ENCODE measurements at regions not wholly inside any gene's neighbourhood (a gene's known extent, or its start where the extent isn't known, plus 50 kb on each side); places are given as distances from the start of the nearest gene placed in this dataset.

- CTCF ChIA-PET: no interaction called here
- no peak overlapping the region for H3K27ac Mint-ChIP-seq
- H3K27me3 Mint-ChIP-seq (ENCODE audit: low read depth): no peaks in the 10 kb centered on the region
- DNase-seq: no peak
- H3K4me3 Mint-ChIP-seq: no peak overlapping the region
- H3K4me1 Mint-ChIP-seq (ENCODE audit: low read depth): no peaks in the 10 kb centered on the region
- intact Hi-C loops (cut with micrococcal nuclease): no loop called here
- peaks cover 7% of the 10 kb centered on the region for H3K9me3 Mint-ChIP-seq
- H3K36me3 Mint-ChIP-seq (ENCODE audit: low read depth): no peaks in the 10 kb centered on the region
Observed at GRCh38 chr2:79388024-79388423, 124.8 kb upstream of the CTNNA2 start.

GRCh38 chr2:79387431-79387830 is 125.4 kb upstream of the CTNNA2 start:
- CTCF ChIA-PET: no interaction called here
- no peaks in the 10 kb centered on the region for H3K36me3 Mint-ChIP-seq (ENCODE audit: low read depth)

GRCh38 chr2:79383681-79384080 is 129.2 kb upstream of the CTNNA2 start:
- DNase-seq: no peak
- Mint-ChIP-seq H3K36me3 (ENCODE audit: low read depth) (no peaks in the 10 kb centered on the region), H3K27me3 (ENCODE audit: low read depth) (no peaks in the 10 kb centered on the region), H3K27ac (no peak overlapping the region), H3K4me1 (ENCODE audit: low read depth) (no peaks in the 10 kb centered on the region), H3K4me3 (no peak overlapping the region), H3K9me3 (peaks cover 9% of the 10 kb centered on the region)
- intact Hi-C loops (cut with micrococcal nuclease): no loop called here
- CTCF ChIA-PET: no interaction called here

More at GRCh38 chr2:79387431-79387830, 125.4 kb upstream of the CTNNA2 start:
- no peak for DNase-seq
- H3K4me3 Mint-ChIP-seq: no peak overlapping the region
- no peaks in the 10 kb centered on the region for H3K27me3 Mint-ChIP-seq (ENCODE audit: low read depth)
- H3K9me3 Mint-ChIP-seq: peaks cover 8% of the 10 kb centered on the region
- no peaks in the 10 kb centered on the region for H3K4me1 Mint-ChIP-seq (ENCODE audit: low read depth)
- intact Hi-C loops (cut with micrococcal nuclease): no loop called here
- no peak overlapping the region for H3K27ac Mint-ChIP-seq

GRCh38 chr2:79375817-79376216 is 137.0 kb upstream of the CTNNA2 start:
- H3K4me3 Mint-ChIP-seq: no peak overlapping the region
- H3K27ac Mint-ChIP-seq: no peak overlapping the region
- intact Hi-C loops (cut with micrococcal nuclease): no loop called here
- H3K9me3 Mint-ChIP-seq: peaks cover 4% of the 10 kb centered on the region
- no peaks in the 10 kb centered on the region for H3K27me3 Mint-ChIP-seq (ENCODE audit: low read depth)
- no peaks in the 10 kb centered on the region for H3K36me3 Mint-ChIP-seq (ENCODE audit: low read depth)
- CTCF ChIA-PET: no interaction called here
- no peak for DNase-seq
- H3K4me1 Mint-ChIP-seq (ENCODE audit: low read depth): no peaks in the 10 kb centered on the region

GRCh38 chr2:79373358-79374130 is 139.3 kb upstream of the CTNNA2 start:
- H3K4me3 Mint-ChIP-seq: no peak overlapping the region
- DNase-seq: no peak
- no peaks in the 10 kb centered on the region for H3K27me3 Mint-ChIP-seq (ENCODE audit: low read depth)
- no peaks in the 10 kb centered on the region for H3K4me1 Mint-ChIP-seq (ENCODE audit: low read depth)
- H3K27ac Mint-ChIP-seq: no peak overlapping the region
- CTCF ChIA-PET: no interaction called here
- peaks cover 7% of the 10 kb centered on the region for H3K9me3 Mint-ChIP-seq
- no peaks in the 10 kb centered on the region for H3K36me3 Mint-ChIP-seq (ENCODE audit: low read depth)
- intact Hi-C loops (cut with micrococcal nuclease): no loop called here

GRCh38 chr2:79370976-79371538 is 141.8 kb upstream of the CTNNA2 start:
- CTCF ChIA-PET: no interaction called here
- peaks cover 7% of the 10 kb centered on the region for H3K9me3 Mint-ChIP-seq
- intact Hi-C loops (cut with micrococcal nuclease): no loop called here

GRCh38 chr2:79369127-79369526 is 143.7 kb upstream of the CTNNA2 start:
- Mint-ChIP-seq H3K27me3 (ENCODE audit: low read depth) (no peaks in the 10 kb centered on the region), H3K27ac (no peak overlapping the region), H3K9me3 (peaks cover 3% of the 10 kb centered on the region), H3K36me3 (ENCODE audit: low read depth) (no peaks in the 10 kb centered on the region), H3K4me3 (no peak overlapping the region), H3K4me1 (ENCODE audit: low read depth) (no peaks in the 10 kb centered on the region)
- intact Hi-C loops (cut with micrococcal nuclease): no loop called here
- CTCF ChIA-PET: interaction anchor here (0.5 kb wide), 1 partner anchor 105 kb away, joined by 3 read pairs; no protein-coding TSS in a partner anchor
- no peak for DNase-seq

More at GRCh38 chr2:79370976-79371538, 141.8 kb upstream of the CTNNA2 start:
- H3K36me3 Mint-ChIP-seq (ENCODE audit: low read depth): no peaks in the 10 kb centered on the region
- no peak for DNase-seq
- H3K4me3 Mint-ChIP-seq: no peak overlapping the region
- H3K27me3 Mint-ChIP-seq (ENCODE audit: low read depth): no peaks in the 10 kb centered on the region
- no peaks in the 10 kb centered on the region for H3K4me1 Mint-ChIP-seq (ENCODE audit: low read depth)
- no peak overlapping the region for H3K27ac Mint-ChIP-seq

GRCh38 chr2:79368116-79368630 is 144.7 kb upstream of the CTNNA2 start:
- DNase-seq: no peak
- H3K4me3 Mint-ChIP-seq: no peak overlapping the region
- peaks cover 3% of the 10 kb centered on the region for H3K9me3 Mint-ChIP-seq
- H3K27me3 Mint-ChIP-seq (ENCODE audit: low read depth): no peaks in the 10 kb centered on the region
- H3K27ac Mint-ChIP-seq: no peak overlapping the region
- no peaks in the 10 kb centered on the region for H3K36me3 Mint-ChIP-seq (ENCODE audit: low read depth)
- no peaks in the 10 kb centered on the region for H3K4me1 Mint-ChIP-seq (ENCODE audit: low read depth)
- CTCF ChIA-PET: no interaction called here
- intact Hi-C loops (cut with micrococcal nuclease): no loop called here

- no peak for DNase-seq
- intact Hi-C loops (cut with micrococcal nuclease): no loop called here
- H3K27ac Mint-ChIP-seq: no peak overlapping the region
- H3K4me3 Mint-ChIP-seq: no peak overlapping the region
- CTCF ChIA-PET: no interaction called here
- H3K27me3 Mint-ChIP-seq (ENCODE audit: low read depth): no peaks in the 10 kb centered on the region
- H3K36me3 Mint-ChIP-seq (ENCODE audit: low read depth): no peaks in the 10 kb centered on the region
- H3K9me3 Mint-ChIP-seq: peaks cover 6% of the 10 kb centered on the region
- no peaks in the 10 kb centered on the region for H3K4me1 Mint-ChIP-seq (ENCODE audit: low read depth)
Observed at GRCh38 chr2:79359419-79359818, 153.4 kb upstream of the CTNNA2 start.

- Mint-ChIP-seq H3K9me3 (peaks cover 19% of the 10 kb centered on the region), H3K27ac (no peak overlapping the region), H3K36me3 (ENCODE audit: low read depth) (no peaks in the 10 kb centered on the region), H3K4me1 (ENCODE audit: low read depth) (no peaks in the 10 kb centered on the region), H3K27me3 (ENCODE audit: low read depth) (no peaks in the 10 kb centered on the region), H3K4me3 (no peak overlapping the region)
- no peak for DNase-seq
- intact Hi-C loops (cut with micrococcal nuclease): no loop called here
- CTCF ChIA-PET: no interaction called here
Observed at GRCh38 chr2:79355569-79355968, 157.3 kb upstream of the CTNNA2 start.

GRCh38 chr2:79327460-79327859 is 167.9 kb upstream of the REG3A start:
- Mint-ChIP-seq H3K4me3 (no peak overlapping the region), H3K9me3 (peaks cover 5% of the 10 kb centered on the region), H3K27me3 (ENCODE audit: low read depth) (no peaks in the 10 kb centered on the region), H3K4me1 (ENCODE audit: low read depth) (no peaks in the 10 kb centered on the region), H3K36me3 (ENCODE audit: low read depth) (no peaks in the 10 kb centered on the region), H3K27ac (no peak overlapping the region)
- no peak for DNase-seq
- CTCF ChIA-PET: no interaction called here
- intact Hi-C loops (cut with micrococcal nuclease): no loop called here

- intact Hi-C loops (cut with micrococcal nuclease): no loop called here
- H3K36me3 Mint-ChIP-seq (ENCODE audit: low read depth): no peaks in the 10 kb centered on the region
- no peaks in the 10 kb centered on the region for H3K9me3 Mint-ChIP-seq
- CTCF ChIA-PET: no interaction called here
- no peak overlapping the region for H3K27ac Mint-ChIP-seq
- DNase-seq: no peak
- no peaks in the 10 kb centered on the region for H3K27me3 Mint-ChIP-seq (ENCODE audit: low read depth)
- H3K4me1 Mint-ChIP-seq (ENCODE audit: low read depth): no peaks in the 10 kb centered on the region
- no peak overlapping the region for H3K4me3 Mint-ChIP-seq
Observed at GRCh38 chr2:79320871-79321270, 161.3 kb upstream of the REG3A start.

- no peak overlapping the region for H3K27ac Mint-ChIP-seq
- intact Hi-C loops (cut with micrococcal nuclease): no loop called here
- no peak overlapping the region for H3K4me3 Mint-ChIP-seq
- no peak for DNase-seq
- no peaks in the 10 kb centered on the region for H3K4me1 Mint-ChIP-seq (ENCODE audit: low read depth)
- no peaks in the 10 kb centered on the region for H3K36me3 Mint-ChIP-seq (ENCODE audit: low read depth)
- CTCF ChIA-PET: no interaction called here
- no peaks in the 10 kb centered on the region for H3K27me3 Mint-ChIP-seq (ENCODE audit: low read depth)
- H3K9me3 Mint-ChIP-seq: peaks cover 2% of the 10 kb centered on the region
Observed at GRCh38 chr2:79294994-79295393, 135.4 kb upstream of the REG3A start.

All from activated naive CD4-positive, alpha-beta T cell treated with anti-CD3 and anti-CD28 coated beads for 36 hours (primary cell).